ENCODE measurements at regions not wholly inside any gene's neighbourhood (a gene's known extent, or its start where the extent isn't known, plus 50 kb on each side); places are given as distances from the start of the nearest gene placed in this dataset.
"Not testable (repeated sequence)": the region's sequence is repeated elsewhere in the genome, so short reads cannot be mapped to it uniquely, and the experiment has no call there.

GRCh38 chr9:30582240-30582639 is 1802.2 kb upstream of the ACO1 start:
- no peak for DNase-seq

- no peak for DNase-seq
Measured at GRCh38 chr9:30584559-30584958, 1799.9 kb upstream of the ACO1 start.

- DNase-seq, result no peak
Measured at GRCh38 chr9:30591461-30591860, 1793.0 kb upstream of the ACO1 start.

GRCh38 chr9:30597608-30598007 is 1786.8 kb upstream of the ACO1 start:
- DNase-seq, result no peak

- no peak for DNase-seq
Measured at GRCh38 chr9:30605936-30606335, 1778.5 kb upstream of the ACO1 start.

GRCh38 chr9:30609713-30610112 is 1774.7 kb upstream of the ACO1 start:
- DNase-seq, result no peak

GRCh38 chr9:30616782-30617181 is 1767.7 kb upstream of the ACO1 start:
- DNase-seq, result not testable (repeated sequence)

GRCh38 chr9:30622561-30622960 is 1761.9 kb upstream of the ACO1 start:
- DNase-seq, result no peak

- no peak for DNase-seq
Measured at GRCh38 chr9:30628915-30629567, 1755.4 kb upstream of the ACO1 start.

GRCh38 chr9:30630459-30630858 is 1754.0 kb upstream of the ACO1 start:
- DNase-seq, result no peak

- not testable (repeated sequence) for DNase-seq
Measured at GRCh38 chr9:30646639-30647038, 1737.8 kb upstream of the ACO1 start.

GRCh38 chr9:30661925-30662324 is 1722.5 kb upstream of the ACO1 start:
- DNase-seq, result no peak

- no peak for DNase-seq
Measured at GRCh38 chr9:30670805-30671562, 1713.5 kb upstream of the ACO1 start.

GRCh38 chr9:30673132-30673531 is 1711.3 kb upstream of the ACO1 start:
- no peak for DNase-seq

GRCh38 chr9:30676651-30677050 is 1707.8 kb upstream of the ACO1 start:
- no peak for DNase-seq

GRCh38 chr9:30677221-30677620 is 1707.2 kb upstream of the ACO1 start:
- DNase-seq, result no peak

GRCh38 chr9:30688801-30689200 is 1695.6 kb upstream of the ACO1 start:
- no peak for DNase-seq

GRCh38 chr9:30697958-30698357 is 1686.5 kb upstream of the ACO1 start:
- DNase-seq, result no peak

GRCh38 chr9:30711591-30711990 is 1672.9 kb upstream of the ACO1 start:
- no peak for DNase-seq

GRCh38 chr9:30713243-30713642 is 1671.2 kb upstream of the ACO1 start:
- DNase-seq, result no peak

GRCh38 chr9:30714389-30714788 is 1670.1 kb upstream of the ACO1 start:
- DNase-seq, result no peak

GRCh38 chr9:30718483-30718882 is 1666.0 kb upstream of the ACO1 start:
- no peak for DNase-seq

- no peak for DNase-seq
Measured at GRCh38 chr9:30722065-30722464, 1662.4 kb upstream of the ACO1 start.

Data from nucleus accumbens (tissue), 56 donors.